HG02852 (cell line): ENCODE measurements at regions not wholly inside any gene's neighbourhood (a gene's known extent, or its start where the extent isn't known, plus 50 kb on each side); places are given as distances from the start of the nearest gene placed in this dataset.
A peak's percentile ranks its signal among the peaks of the same experiment; 100 is the strongest.

ENCODE experiments used
- ATAC-seq: cut with Tn5 transposase; IDR thresholded peaks from one replicate; pipeline ENCODE4 v1.9.1; 2021; ENCODE audit warnings: mild to moderate bottlenecking, moderate library complexity; ENCODE audit not compliant: unreplicated experiment

GRCh38 chr6:104575536-104575935 is 284.2 kb downstream of the HACE1 start:
- ATAC-seq: no peak

- ATAC-seq: no peak
Measured at GRCh38 chr6:104574135-104574750, 285.5 kb downstream of the HACE1 start.

GRCh38 chr6:104573350-104573749 is 286.4 kb downstream of the HACE1 start:
- ATAC-seq: no peak

- no peak for ATAC-seq
Measured at GRCh38 chr6:104572901-104573300, 286.8 kb downstream of the HACE1 start.

- no peak for ATAC-seq
Measured at GRCh38 chr6:104566411-104566810, 293.3 kb downstream of the HACE1 start.

GRCh38 chr6:104563306-104563705 is 296.4 kb downstream of the HACE1 start:
- no peak for ATAC-seq

- no peak for ATAC-seq
Measured at GRCh38 chr6:104559435-104560202, 300.1 kb downstream of the HACE1 start.

- no peak for ATAC-seq
Measured at GRCh38 chr6:104558746-104559145, 301.0 kb downstream of the HACE1 start.

GRCh38 chr6:104548297-104548696 is 311.4 kb downstream of the HACE1 start:
- no peak for ATAC-seq

- no peak for ATAC-seq
Measured at GRCh38 chr6:104541411-104541810, 318.3 kb downstream of the HACE1 start.

- ATAC-seq: no peak
Measured at GRCh38 chr6:104540743-104541142, 319.0 kb downstream of the HACE1 start.

GRCh38 chr6:104539173-104539572 is 320.5 kb downstream of the HACE1 start:
- no peak for ATAC-seq

- no peak for ATAC-seq
Measured at GRCh38 chr6:104537872-104538271, 321.8 kb downstream of the HACE1 start.

- no peak for ATAC-seq
Measured at GRCh38 chr6:104537180-104537579, 322.5 kb downstream of the HACE1 start.

- no peak for ATAC-seq
Measured at GRCh38 chr6:104532462-104532861, 327.3 kb downstream of the HACE1 start.

GRCh38 chr6:104531646-104532045 is 328.1 kb downstream of the HACE1 start:
- ATAC-seq: no peak

GRCh38 chr6:104527761-104528415 is 331.8 kb downstream of the HACE1 start:
- no peak for ATAC-seq

- no peak for ATAC-seq
Measured at GRCh38 chr6:104527311-104527710, 332.4 kb downstream of the HACE1 start.

GRCh38 chr6:104526376-104526775 is 333.3 kb downstream of the HACE1 start:
- ATAC-seq: no peak

- peak; percentile 99 for ATAC-seq
Measured at GRCh38 chr6:104525677-104526322, 333.9 kb downstream of the HACE1 start.

GRCh38 chr6:104522533-104522932 is 337.2 kb downstream of the HACE1 start:
- ATAC-seq: no peak

- ATAC-seq: no peak
Measured at GRCh38 chr6:104521176-104521575, 338.5 kb downstream of the HACE1 start.
